Body of pancreas (tissue), 4 donors: ENCODE measurements at regions not wholly inside any gene's neighbourhood (a gene's known extent, or its start where the extent isn't known, plus 50 kb on each side); places are given as distances from the start of the nearest gene placed in this dataset.

Experiments used
- POLR2A ChIP-seq, 3 donors: fragments of 450-650 bp; IDR thresholded peaks; one replicate each; pipeline ENCODE4 v1.6.1; 2016; ENCODE audit warnings: antibody characterized with exemption in 3 of 3, mild to moderate bottlenecking in 2 of 3
- TF ChIP-seq, protein P1 (sequence below), 7 experiments: fragments of 450-650 bp in 4 of 7; fragments of 200-600 bp in 3 of 7; sonication (generic) in 3 of 7; IDR thresholded peaks; one replicate each; pipeline ENCODE4 v1.5.1; 2016 to 2019; ENCODE audit warnings: antibody characterized with exemption in 7 of 7

DNA sequence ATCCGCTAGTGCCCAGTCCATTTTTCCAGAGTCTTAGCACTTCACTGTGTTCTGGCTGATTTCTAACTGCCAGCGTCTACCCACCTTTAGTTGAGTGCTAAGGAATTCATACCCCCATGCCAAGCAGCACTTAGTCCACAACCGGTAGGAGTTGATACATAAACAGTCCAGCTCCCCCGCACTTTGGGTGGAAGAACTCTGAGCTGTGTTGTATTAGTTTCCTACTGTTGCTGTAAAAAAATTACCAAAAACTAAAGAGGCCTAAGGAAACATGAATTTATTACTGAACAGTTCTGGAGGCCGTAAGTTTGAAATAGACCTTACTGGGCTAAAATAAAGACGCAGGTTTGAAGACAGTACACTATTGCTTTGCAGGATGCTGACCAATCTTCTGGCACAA lies 87.6 kb downstream of the SLC24A2 start:
- TF ChIP-seq POLR2A (IDR thresholded peaks at IDR 0.05), result no peak
- TF ChIP-seq, protein P1, sequence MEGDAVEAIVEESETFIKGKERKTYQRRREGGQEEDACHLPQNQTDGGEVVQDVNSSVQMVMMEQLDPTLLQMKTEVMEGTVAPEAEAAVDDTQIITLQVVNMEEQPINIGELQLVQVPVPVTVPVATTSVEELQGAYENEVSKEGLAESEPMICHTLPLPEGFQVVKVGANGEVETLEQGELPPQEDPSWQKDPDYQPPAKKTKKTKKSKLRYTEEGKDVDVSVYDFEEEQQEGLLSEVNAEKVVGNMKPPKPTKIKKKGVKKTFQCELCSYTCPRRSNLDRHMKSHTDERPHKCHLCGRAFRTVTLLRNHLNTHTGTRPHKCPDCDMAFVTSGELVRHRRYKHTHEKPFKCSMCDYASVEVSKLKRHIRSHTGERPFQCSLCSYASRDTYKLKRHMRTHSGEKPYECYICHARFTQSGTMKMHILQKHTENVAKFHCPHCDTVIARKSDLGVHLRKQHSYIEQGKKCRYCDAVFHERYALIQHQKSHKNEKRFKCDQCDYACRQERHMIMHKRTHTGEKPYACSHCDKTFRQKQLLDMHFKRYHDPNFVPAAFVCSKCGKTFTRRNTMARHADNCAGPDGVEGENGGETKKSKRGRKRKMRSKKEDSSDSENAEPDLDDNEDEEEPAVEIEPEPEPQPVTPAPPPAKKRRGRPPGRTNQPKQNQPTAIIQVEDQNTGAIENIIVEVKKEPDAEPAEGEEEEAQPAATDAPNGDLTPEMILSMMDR (IDR thresholded peaks at IDR 0.05), result no peak
